IgD-negative memory B cell (primary cell): ENCODE measurements at regions not wholly inside any gene's neighbourhood (a gene's known extent, or its start where the extent isn't known, plus 50 kb on each side); places are given as distances from the start of the nearest gene placed in this dataset.
A peak's percentile ranks its signal among the peaks of the same experiment; 100 is the strongest.

ENCODE experiments used
- H3K27ac Mint-ChIP-seq, 3 donors: one replicate each; pipeline ENCODE4 v1.8.0; 2020 to 2022; ENCODE audit warnings: mild to moderate bottlenecking in 3 of 3, mixed read lengths in 3 of 3, moderate library complexity in 1 of 3
- H3K27me3 Mint-ChIP-seq: one replicate; pipeline ENCODE4 v1.8.0; 2021; ENCODE audit warnings: mixed read lengths
- H3K36me3 Mint-ChIP-seq: one replicate; pipeline ENCODE4 v1.8.0; 2020; ENCODE audit warnings: mild to moderate bottlenecking, mixed read lengths
- H3K4me1 Mint-ChIP-seq, 3 donors: one replicate each; pipeline ENCODE4 v1.8.0; 2020 to 2022; ENCODE audit warnings: mixed read lengths in 3 of 3, mild to moderate bottlenecking in 1 of 3
- H3K4me3 Mint-ChIP-seq, 4 donors: one replicate each; pipeline ENCODE4 v1.8.0; 2020 to 2022; ENCODE audit warnings: mild to moderate bottlenecking in 4 of 4, mixed read lengths in 4 of 4, moderate library complexity in 3 of 4
- H3K9me3 Mint-ChIP-seq, 3 donors: one replicate each; pipeline ENCODE4 v1.8.0; 2020 to 2021; ENCODE audit warnings: mixed read lengths in 3 of 3, mild to moderate bottlenecking in 1 of 3

DNA sequence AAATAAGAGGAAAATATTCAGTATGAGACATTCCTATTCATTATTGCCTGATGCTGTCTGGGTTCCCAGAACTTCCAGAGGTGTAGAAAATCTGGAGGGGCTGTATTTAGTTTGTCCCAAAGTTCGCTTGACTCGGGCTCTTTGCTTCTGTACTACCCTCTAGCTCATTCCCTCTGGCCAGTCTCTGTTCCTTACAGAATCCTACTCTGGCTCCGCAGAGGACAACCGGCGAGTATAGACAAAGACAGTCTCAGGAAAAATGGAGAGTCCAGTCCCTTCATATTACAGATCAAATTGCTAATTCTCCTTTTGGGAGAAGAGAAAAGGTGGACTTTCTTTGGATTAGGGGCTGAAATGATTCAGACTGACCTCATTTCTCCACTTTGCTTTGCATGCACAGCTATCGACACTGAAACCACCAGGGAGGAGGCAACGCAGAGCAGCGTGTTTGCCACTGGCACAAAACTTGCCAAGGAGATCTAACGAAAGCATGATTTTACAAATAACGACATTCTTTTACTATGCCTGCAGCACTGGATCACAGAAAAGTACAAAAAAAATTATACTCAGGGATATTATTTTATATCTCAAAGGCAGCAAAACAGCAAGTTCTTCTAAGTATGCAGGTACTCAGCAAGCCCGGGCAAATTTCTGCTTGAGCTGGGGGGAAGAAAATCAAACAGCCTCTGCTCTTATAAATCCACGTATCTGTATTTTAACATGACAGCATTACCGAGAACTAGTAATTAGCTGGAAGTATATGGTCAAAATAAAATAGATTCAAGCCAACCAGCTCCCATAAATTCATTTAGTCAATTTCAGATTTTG is 279.7 kb downstream of the NPR3 start:
- H3K4me3 Mint-ChIP-seq, result no peak overlapping the region
- no peaks in the 10 kb centered on the region for H3K27me3 Mint-ChIP-seq
- no peaks in the 10 kb centered on the region for H3K36me3 Mint-ChIP-seq
- H3K4me1 Mint-ChIP-seq, result no peaks in the 10 kb centered on the region
- no peak overlapping the region for H3K27ac Mint-ChIP-seq
- peaks cover 6 to 10% (median 8%) of the 10 kb centered on the region in 3 donors for H3K9me3 Mint-ChIP-seq

DNA sequence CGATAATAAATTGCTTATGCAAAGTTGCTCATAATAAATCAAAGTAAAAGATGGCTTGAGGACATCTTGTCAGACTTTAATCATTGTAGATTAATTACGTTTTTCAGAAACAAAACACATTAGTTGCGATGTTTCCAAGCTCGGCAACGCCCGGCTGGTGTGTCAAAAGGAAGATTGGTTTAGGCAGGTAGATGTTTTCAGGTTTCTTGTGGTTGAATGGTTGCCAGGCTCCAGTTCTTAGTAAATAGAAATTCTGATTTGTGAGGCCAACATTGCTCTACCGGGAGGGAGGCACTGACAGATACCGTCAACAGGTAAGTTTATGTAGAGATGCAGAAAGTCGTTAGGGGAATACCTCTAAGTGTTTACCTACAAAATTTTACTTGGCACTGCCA is 280.3 kb downstream of the NPR3 start:
- Mint-ChIP-seq H3K27ac (no peak overlapping the region), H3K4me1 (no peaks in the 10 kb centered on the region), H3K36me3 (no peaks in the 10 kb centered on the region), H3K9me3 (peaks cover 4 to 10% (median 6%) of the 10 kb centered on the region in 3 donors), H3K4me3 (no peak overlapping the region), H3K27me3 (no peaks in the 10 kb centered on the region)

DNA sequence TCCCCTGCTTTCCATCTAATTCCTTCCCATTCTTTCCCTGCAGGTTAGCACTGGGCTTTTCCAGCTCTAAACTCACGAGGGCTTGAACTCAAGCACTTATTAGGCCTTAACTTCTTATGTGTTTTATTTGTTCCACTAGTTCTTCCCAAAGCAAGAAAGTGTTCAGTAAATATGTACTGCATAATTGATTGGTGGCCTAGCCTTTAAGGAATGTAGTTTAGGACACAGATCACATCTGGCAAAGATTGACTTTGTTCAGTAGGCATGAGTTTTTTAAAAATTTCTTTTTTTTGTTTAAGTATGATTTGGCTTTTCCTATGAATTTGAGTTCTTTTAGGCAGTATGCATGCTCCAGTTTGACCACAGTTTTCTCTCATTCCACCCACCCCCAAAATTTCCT is 285.2 kb downstream of the NPR3 start:
- H3K27me3 Mint-ChIP-seq, result no peaks in the 10 kb centered on the region
- H3K4me1 Mint-ChIP-seq, result no peaks in the 10 kb centered on the region
- no peak overlapping the region for H3K4me3 Mint-ChIP-seq
- H3K9me3 Mint-ChIP-seq, result peaks cover 0 to 28% (median 8%) of the 10 kb centered on the region in 3 donors
- H3K27ac Mint-ChIP-seq, result no peak overlapping the region
- H3K36me3 Mint-ChIP-seq, result no peaks in the 10 kb centered on the region

DNA sequence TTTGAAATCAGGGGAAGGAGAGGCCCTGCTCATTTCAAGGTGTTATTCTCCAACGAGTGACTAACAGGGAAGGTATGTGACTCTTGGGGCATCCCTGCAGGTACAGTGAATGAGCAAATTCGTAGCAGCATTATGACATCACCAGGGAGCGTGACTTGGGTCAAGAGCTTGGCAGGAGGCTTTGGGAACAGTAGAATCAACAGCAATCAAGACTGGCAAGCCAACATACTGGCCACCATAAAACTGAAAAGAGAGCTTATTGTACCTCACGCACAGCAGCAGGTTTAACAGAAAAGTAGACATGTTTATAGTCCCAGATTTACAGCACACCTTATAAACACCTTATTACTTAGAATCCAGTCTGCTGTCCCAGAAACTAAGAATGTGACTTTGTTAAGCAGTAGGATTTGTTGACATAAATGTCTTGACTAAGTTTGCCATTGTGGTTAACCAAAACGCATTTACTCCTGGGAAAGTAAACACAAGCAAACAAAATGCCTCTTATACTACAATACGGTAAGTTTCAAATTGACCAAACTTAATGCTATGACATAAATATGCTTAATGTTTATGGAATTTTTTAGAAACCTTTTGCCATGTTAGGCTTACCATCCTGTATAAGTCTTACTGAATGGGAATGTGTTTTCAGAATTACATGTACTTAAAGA is 297.8 kb downstream of the NPR3 start:
- H3K4me1 Mint-ChIP-seq, result no peaks in the 10 kb centered on the region
- H3K27me3 Mint-ChIP-seq, result no peaks in the 10 kb centered on the region
- H3K27ac Mint-ChIP-seq, result peak overlapping the region in 1 of 3 donors; percentile 62
- H3K36me3 Mint-ChIP-seq, result no peaks in the 10 kb centered on the region
- H3K4me3 Mint-ChIP-seq, result no peak overlapping the region
- peaks cover 0 to 9% (median 2%) of the 10 kb centered on the region in 3 donors for H3K9me3 Mint-ChIP-seq

DNA sequence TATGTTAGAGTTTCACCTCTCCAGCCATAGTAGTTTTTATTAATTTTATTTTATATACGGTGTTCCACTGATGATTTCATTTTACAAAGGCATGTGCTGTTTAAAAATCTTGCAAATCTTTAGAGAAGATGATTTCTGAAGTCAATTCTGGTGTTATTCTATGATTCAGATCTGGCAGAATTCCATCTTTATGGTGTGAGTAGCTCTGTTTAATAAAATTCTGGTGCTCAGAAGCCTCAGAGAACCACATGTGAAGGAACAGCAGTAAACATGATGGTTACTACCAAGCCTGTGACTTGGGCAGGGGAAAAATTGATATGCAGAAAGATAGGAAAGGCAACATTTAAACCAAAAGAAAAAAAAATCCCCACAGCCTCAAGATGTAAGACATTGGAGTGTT is 299.7 kb downstream of the NPR3 start:
- Mint-ChIP-seq H3K36me3 (no peaks in the 10 kb centered on the region), H3K4me1 (no peaks in the 10 kb centered on the region), H3K27me3 (no peaks in the 10 kb centered on the region), H3K4me3 (no peak overlapping the region), H3K27ac (no peak overlapping the region), H3K9me3 (peaks cover 0 to 25% (median 7%) of the 10 kb centered on the region in 3 donors)

DNA sequence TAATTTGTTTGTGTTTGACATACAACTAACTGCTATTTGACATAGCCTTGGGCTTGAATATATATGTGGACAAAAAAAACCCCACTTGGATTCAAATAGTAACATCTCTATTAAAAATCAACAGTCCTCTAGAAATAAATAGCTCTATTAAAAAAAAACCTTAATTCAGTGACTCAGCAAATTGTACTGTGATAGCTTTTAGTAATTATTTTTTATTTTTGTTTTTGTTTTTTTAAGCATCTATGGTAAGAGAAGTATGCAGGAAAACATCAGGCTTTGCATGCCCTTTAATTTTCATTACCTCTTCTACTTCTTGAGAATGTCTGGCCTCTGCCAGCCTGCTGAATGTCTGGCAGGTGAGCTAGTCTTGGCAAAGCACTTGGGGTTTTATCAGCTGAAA is 300.7 kb downstream of the NPR3 start:
- peaks cover 0 to 26% (median 8%) of the 10 kb centered on the region in 3 donors for H3K9me3 Mint-ChIP-seq
- H3K27ac Mint-ChIP-seq, result no peak overlapping the region
- H3K36me3 Mint-ChIP-seq, result no peaks in the 10 kb centered on the region
- no peaks in the 10 kb centered on the region for H3K27me3 Mint-ChIP-seq
- no peak overlapping the region for H3K4me3 Mint-ChIP-seq
- no peaks in the 10 kb centered on the region for H3K4me1 Mint-ChIP-seq

DNA sequence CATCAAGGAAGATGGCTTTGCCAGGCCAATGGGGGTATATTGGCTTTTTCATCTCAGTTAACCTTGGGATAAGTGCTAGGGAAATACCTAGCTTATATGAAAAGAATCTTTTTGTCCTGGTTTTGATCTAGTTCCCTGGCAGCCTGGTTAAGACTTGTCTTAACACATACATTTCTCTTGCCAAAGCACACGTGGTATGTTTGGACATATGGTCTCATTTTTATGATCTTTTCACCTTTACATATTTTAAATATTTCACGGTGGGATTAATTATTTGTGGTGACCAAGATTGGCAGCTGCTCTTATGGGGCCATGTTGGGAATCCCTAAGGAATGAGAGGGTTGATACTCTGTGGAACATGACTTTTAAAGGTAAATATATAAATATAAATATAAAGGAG is 312.5 kb downstream of the NPR3 start:
- H3K9me3 Mint-ChIP-seq, result peaks cover 0 to 4% (median 3%) of the 10 kb centered on the region in 3 donors
- no peaks in the 10 kb centered on the region for H3K4me1 Mint-ChIP-seq
- no peak overlapping the region for H3K4me3 Mint-ChIP-seq
- no peak overlapping the region for H3K27ac Mint-ChIP-seq
- no peaks in the 10 kb centered on the region for H3K27me3 Mint-ChIP-seq
- no peaks in the 10 kb centered on the region for H3K36me3 Mint-ChIP-seq

DNA sequence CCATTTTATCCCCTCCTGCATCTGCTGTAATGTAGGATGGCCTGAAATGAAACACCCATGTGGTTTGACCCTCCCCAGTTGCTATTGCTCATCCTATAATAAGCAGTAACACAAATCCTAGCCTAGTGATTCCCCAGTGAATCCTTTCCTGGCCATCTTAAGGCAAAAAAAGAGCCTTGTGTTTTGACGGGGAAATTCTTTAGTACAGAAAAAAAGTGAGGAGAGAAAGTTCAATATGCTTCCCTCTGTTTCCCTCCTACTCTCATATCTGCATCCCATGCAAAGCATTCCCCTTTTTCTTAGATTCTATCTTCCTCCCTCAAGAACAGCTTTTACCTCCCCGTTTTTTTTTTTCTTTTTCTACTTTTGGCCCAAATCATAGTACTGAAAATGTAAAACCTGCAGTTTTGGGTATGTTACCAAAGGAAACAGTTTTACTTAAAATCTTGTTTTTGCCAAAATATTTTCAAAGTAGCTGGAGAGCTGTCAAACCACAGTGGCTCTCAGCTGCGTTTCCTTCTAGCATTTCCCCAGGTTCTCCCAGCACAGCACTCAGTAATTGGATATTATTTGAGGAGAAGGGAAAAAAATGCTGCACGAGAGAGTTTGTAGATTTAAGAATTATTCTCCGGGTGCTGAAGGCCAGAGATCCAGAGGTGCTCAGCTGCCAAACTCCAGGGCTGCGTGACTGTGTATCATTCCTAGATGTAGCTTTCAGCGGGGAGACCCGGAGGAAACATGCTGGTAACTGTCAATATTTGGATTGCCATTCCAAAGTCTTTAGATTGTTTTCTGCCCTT is 321.4 kb downstream of the NPR3 start:
- Mint-ChIP-seq H3K27ac (no peak overlapping the region), H3K27me3 (peaks cover 1% of the 10 kb centered on the region), H3K36me3 (no peaks in the 10 kb centered on the region), H3K4me1 (no peaks in the 10 kb centered on the region), H3K9me3 (peaks cover 2 to 6% (median 2%) of the 10 kb centered on the region in 3 donors), H3K4me3 (no peak overlapping the region)

DNA sequence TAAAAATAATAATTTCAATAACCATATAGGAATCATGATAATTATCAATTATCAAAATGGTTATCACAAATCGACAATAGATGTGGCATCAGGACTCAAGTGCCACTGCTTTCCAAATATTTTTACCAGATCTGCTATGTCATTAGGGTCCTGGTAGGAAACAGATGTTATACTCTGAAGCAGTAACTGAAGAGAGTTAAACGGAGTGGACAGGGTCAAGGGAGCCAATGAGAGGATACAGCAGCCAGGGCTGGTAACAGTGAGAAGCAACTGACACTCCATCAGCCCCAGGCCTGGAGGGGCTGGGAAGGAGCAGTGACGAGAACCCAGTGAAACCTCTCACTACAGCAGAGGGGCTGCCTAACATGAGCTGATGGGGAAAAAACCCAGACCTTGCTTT is 322.4 kb downstream of the NPR3 start:
- Mint-ChIP-seq H3K36me3 (no peaks in the 10 kb centered on the region), H3K4me3 (no peak overlapping the region), H3K4me1 (no peaks in the 10 kb centered on the region), H3K27ac (no peak overlapping the region), H3K9me3 (peaks cover 0 to 6% (median 3%) of the 10 kb centered on the region in 3 donors), H3K27me3 (peaks cover 1% of the 10 kb centered on the region)

DNA sequence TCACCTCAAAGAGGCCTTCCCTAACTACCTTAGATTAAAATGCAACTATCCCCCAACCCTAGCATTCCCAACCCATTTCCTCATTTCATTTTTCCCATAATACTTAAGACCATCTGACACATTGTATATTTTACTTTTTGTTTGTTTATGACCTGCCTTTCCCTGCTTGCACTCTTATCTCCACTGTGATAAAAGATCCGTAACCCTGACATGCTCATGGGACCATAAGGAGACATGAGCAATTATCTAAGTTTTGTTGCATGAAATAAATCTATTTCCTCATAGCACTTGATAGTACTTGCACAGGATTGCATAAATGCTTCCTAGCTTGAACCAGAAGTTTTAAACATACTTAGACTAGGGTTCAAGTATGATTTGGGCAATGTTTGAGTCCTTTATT is 323.7 kb downstream of the NPR3 start:
- Mint-ChIP-seq H3K4me3 (no peak overlapping the region), H3K27ac (no peak overlapping the region), H3K9me3 (peaks cover 0 to 4% (median 3%) of the 10 kb centered on the region in 3 donors), H3K36me3 (no peaks in the 10 kb centered on the region), H3K27me3 (peaks cover 1% of the 10 kb centered on the region), H3K4me1 (no peaks in the 10 kb centered on the region)

DNA sequence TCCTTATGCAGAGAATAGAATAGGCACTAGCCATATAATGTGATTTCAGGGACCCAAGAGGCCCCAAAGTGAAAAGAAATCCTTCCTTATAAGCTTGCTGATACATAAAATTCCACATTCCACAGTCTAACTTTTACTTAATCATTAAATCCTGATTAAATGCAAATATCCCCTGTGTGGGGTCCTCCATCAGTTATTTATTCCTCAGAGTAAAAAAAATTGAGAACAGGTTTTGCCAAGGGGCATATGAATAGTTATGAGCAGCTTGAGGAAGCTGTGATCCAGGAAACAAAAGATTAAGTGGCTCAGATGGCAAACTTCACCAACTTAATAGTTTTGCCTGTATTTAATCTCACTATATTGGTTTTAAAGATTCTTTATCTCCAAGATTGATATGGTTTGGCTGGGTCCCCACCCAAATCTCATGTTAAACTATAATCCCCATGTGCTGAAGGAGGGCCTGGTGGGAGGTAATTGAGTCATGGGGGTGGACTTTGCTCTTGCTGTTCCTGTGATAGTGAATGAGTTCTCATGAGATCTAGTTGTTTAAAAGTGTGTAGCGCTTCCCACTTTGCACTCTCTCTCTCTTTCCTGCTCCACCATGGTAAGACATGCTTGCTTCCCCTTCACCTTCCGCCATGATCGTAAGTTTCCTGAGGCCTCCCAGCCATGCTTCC is 324.9 kb downstream of the NPR3 start:
- Mint-ChIP-seq H3K4me1 (no peaks in the 10 kb centered on the region), H3K27me3 (peaks cover 1% of the 10 kb centered on the region), H3K4me3 (no peak overlapping the region), H3K27ac (no peak overlapping the region), H3K36me3 (no peaks in the 10 kb centered on the region), H3K9me3 (peaks cover 0 to 4% (median 3%) of the 10 kb centered on the region in 3 donors)

DNA sequence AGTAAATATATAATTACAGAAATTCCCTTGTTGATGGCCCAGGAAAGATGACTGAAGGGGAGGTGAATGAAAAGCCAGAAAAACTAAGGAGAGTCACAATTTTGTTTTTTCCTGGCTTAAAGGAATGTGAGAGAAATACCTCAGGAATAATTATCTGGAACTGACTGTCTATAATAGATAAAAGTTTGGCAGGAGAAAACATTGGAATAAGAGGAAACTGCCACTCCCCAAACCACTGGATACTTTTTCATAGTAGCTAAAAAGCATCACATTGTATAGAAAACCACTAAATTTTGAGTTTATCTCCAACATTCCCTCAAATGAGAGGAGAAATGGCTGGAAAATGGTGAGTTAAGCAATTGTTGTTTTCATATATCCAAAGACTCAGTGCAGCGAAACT is 326.0 kb downstream of the NPR3 start:
- Mint-ChIP-seq H3K27ac (no peak overlapping the region), H3K9me3 (peaks cover 3 to 6% (median 5%) of the 10 kb centered on the region in 3 donors), H3K27me3 (peaks cover 1% of the 10 kb centered on the region), H3K36me3 (no peaks in the 10 kb centered on the region), H3K4me3 (no peak overlapping the region), H3K4me1 (no peaks in the 10 kb centered on the region)

DNA sequence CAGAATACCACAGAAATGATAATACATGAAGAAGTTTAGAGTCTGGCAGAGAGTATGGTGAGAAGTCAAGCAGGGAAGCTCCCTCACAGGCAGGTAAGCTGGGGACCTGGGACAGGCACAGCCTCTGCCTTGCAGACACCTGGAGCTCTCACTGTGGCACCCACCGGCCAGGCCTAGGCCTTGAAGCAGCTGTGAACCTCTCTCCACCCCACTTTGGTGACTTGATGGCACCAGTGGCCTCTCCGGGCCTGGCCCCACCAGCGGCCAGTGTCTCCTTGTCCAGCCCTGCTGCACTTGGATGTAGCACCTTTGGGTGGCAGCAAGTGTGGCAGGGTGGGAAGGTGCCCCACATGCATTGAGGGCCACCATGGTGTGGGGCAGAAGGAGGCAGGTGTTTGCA is 330.5 kb downstream of the NPR3 start:
- Mint-ChIP-seq H3K4me1 (no peaks in the 10 kb centered on the region), H3K4me3 (no peak overlapping the region), H3K27me3 (no peaks in the 10 kb centered on the region), H3K36me3 (no peaks in the 10 kb centered on the region), H3K27ac (no peak overlapping the region), H3K9me3 (peaks cover 4 to 14% (median 9%) of the 10 kb centered on the region in 3 donors)

DNA sequence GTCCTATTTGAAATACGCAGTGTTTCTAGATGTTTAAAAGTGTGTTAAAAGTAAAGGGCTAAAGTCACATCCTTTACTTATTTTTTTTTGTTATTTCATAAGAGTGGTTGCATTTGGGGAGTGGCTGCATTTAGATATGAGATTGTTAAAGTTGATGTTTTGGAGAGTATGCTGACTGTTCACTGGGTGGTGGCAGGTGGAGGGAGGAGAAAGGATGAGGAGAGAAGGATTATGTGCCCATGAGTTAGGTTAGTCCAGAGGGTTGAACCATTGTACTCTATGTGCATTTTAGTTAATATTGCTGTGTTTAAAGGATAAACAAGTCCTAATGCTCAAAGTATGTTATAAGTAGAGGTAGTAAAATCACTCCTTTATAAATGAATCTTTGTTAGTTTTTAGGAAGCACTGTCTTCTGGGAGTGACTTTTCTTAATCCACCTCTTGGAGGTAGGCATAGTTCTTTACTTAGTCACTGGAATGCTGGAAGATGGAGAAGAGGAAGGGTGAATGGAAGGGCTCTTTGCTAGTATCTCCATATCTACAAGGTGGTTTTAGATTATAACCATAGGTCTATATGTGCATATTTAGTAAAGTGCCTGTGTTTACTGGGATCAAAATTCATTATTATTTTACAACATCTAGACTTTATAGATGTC is 332.3 kb downstream of the NPR3 start:
- H3K4me1 Mint-ChIP-seq, result no peaks in the 10 kb centered on the region
- no peak overlapping the region for H3K4me3 Mint-ChIP-seq
- H3K36me3 Mint-ChIP-seq, result no peaks in the 10 kb centered on the region
- no peaks in the 10 kb centered on the region for H3K27me3 Mint-ChIP-seq
- no peak overlapping the region for H3K27ac Mint-ChIP-seq
- H3K9me3 Mint-ChIP-seq, result peaks cover 4 to 14% (median 7%) of the 10 kb centered on the region in 3 donors
